CD4-positive, alpha-beta T cell (primary cell): ENCODE measurements at regions not wholly inside any gene's neighbourhood (a gene's known extent, or its start where the extent isn't known, plus 50 kb on each side); places are given as distances from the start of the nearest gene placed in this dataset.

Source experiments
- ATAC-seq: fragments of 200-7000 bp; cut with Tn5 transposase; one replicate; pipeline ENCODE4 v1.10.0; 2022; ENCODE audit warnings: mild to moderate bottlenecking; ENCODE audit not compliant: poor library complexity
- CTCF ChIA-PET: fragments of 350-600 bp; sonication (Branson Sonifier 250); formaldehyde crosslinking; loops from one replicate; lab custom pipeline; 2021; ENCODE audit warnings: antibody characterized with exemption, inconsistent platforms; lab: Charles Lee
- POLR2A ChIA-PET: fragments of 350-600 bp; sonication (Branson Sonifier 250); formaldehyde crosslinking; loops from one replicate; lab custom pipeline; 2021; ENCODE audit warnings: antibody characterized with exemption, inconsistent platforms; lab: Charles Lee
- DNase-seq, 14 experiments: peaks; one replicate each; pipeline ENCODE4 v3.0.0-alpha.2; 2013 to 2020; ENCODE audit warnings: mixed read lengths in 2 of 14
- H3K27ac ChIP-seq, 2 donors: one replicate each; pipeline versions ENCODE4 v1.5.1 to v1.7.0; 2013; ENCODE audit warnings: low read length in 2 of 2, low read depth in 1 of 2, mild to moderate bottlenecking in 1 of 2
- H3K27me3 ChIP-seq, 2 experiments: 1 replicate in 1 of 2; 2 replicates in 1 of 2; pipeline versions ENCODE4 v1.6.1 to v1.7.0; 2013; ENCODE audit warnings: low read length in 2 of 2, control low read depth in 1 of 2, mild to moderate bottlenecking in 1 of 2, moderate library complexity in 1 of 2; ENCODE audit not compliant: insufficient read depth in 2 of 2, control insufficient read depth in 1 of 2
- H3K36me3 ChIP-seq: one replicate; pipeline ENCODE4 v1.6.1; 2013; ENCODE audit warnings: low read length, control low read depth; ENCODE audit not compliant: insufficient read depth
- H3K4me1 ChIP-seq: one replicate; pipeline ENCODE4 v1.6.1; 2013; ENCODE audit warnings: low read length, control low read depth; ENCODE audit not compliant: insufficient read depth
- H3K4me3 ChIP-seq: one replicate; pipeline ENCODE4 v1.5.1; 2013; ENCODE audit warnings: mild to moderate bottlenecking, low read length, moderate library complexity
- H3K9me3 ChIP-seq, 2 experiments: 1 replicate in 1 of 2; 2 replicates in 1 of 2; pipeline versions ENCODE4 v1.6.1 to v1.7.0; 2013; ENCODE audit warnings: low read length in 2 of 2, mild to moderate bottlenecking in 2 of 2, control low read depth in 1 of 2, moderate library complexity in 1 of 2; ENCODE audit not compliant: control insufficient read depth in 1 of 2, insufficient read depth in 1 of 2
- H3K27ac Mint-ChIP-seq: one replicate; pipeline ENCODE4 v1.8.0; 2020; ENCODE audit warnings: mixed read lengths
- H3K27me3 Mint-ChIP-seq: one replicate; pipeline ENCODE4 v1.8.0; 2021; ENCODE audit warnings: mixed read lengths
- H3K36me3 Mint-ChIP-seq: one replicate; pipeline ENCODE4 v1.8.0; 2021; ENCODE audit warnings: low read depth, mixed read lengths
- H3K4me1 Mint-ChIP-seq: one replicate; pipeline ENCODE4 v1.8.0; 2021; ENCODE audit warnings: low read depth, mixed read lengths
- H3K4me3 Mint-ChIP-seq: one replicate; pipeline ENCODE4 v1.8.0; 2020; ENCODE audit warnings: mild to moderate bottlenecking, mixed read lengths
- H3K9me3 Mint-ChIP-seq: one replicate; pipeline ENCODE4 v1.8.0; 2020; ENCODE audit warnings: mixed read lengths
- intact Hi-C, 2 experiments: fragments of 100-400 bp; cut with DNase I in 1 of 2; cut with micrococcal nuclease in 1 of 2; formaldehyde crosslinking; loops; one replicate each; pipeline versions ENCODE4 v1.15.1 to v1.9.0; 2023 to 2025; cut with DNase I, micrococcal nuclease
- TF ChIP-seq, protein P1 (sequence below): fragments of 200-600 bp; IDR thresholded peaks from one replicate; pipeline ENCODE4 v1.8.0; 2022; ENCODE audit warnings: antibody characterized with exemption, mild to moderate bottlenecking

DNA sequence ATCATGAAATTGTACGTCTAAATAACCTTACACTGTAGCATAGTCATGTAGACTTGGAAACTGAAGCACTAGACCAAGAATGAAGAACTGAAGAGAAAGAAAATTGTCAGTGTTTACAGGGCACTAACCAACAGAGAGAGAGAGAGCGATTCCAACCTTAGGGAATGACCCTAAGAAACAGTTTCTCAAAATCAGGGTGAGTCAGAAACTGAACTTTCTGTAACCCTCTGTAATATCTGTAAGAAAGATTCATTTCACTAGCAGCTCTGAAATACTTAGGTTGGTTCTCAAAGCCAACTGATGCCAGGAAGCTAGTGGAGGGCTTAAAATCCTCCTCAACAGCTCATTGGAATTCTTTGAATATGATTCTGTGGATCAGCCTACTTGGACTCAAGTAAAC, 936.9 kb downstream of the EFNB2 start:
- DNase-seq (no peak), ATAC-seq (no peak)
- H3K4me1 ChIP-seq = no peaks in the 10 kb centered on the region
- TF ChIP-seq, protein P1, sequence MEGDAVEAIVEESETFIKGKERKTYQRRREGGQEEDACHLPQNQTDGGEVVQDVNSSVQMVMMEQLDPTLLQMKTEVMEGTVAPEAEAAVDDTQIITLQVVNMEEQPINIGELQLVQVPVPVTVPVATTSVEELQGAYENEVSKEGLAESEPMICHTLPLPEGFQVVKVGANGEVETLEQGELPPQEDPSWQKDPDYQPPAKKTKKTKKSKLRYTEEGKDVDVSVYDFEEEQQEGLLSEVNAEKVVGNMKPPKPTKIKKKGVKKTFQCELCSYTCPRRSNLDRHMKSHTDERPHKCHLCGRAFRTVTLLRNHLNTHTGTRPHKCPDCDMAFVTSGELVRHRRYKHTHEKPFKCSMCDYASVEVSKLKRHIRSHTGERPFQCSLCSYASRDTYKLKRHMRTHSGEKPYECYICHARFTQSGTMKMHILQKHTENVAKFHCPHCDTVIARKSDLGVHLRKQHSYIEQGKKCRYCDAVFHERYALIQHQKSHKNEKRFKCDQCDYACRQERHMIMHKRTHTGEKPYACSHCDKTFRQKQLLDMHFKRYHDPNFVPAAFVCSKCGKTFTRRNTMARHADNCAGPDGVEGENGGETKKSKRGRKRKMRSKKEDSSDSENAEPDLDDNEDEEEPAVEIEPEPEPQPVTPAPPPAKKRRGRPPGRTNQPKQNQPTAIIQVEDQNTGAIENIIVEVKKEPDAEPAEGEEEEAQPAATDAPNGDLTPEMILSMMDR = no peak
- no peaks in the 10 kb centered on the region for H3K27me3 ChIP-seq
- no peak overlapping the region for H3K4me3 Mint-ChIP-seq
- H3K36me3 Mint-ChIP-seq = no peaks in the 10 kb centered on the region
- peaks cover 0 to 4% of the 10 kb centered on the region in 2 experiments for H3K9me3 ChIP-seq
- no peaks in the 10 kb centered on the region for H3K36me3 ChIP-seq
- ChIA-PET POLR2A (no interaction called here), CTCF (no interaction called here)
- H3K27me3 Mint-ChIP-seq = no peaks in the 10 kb centered on the region
- H3K9me3 Mint-ChIP-seq = peaks cover 4% of the 10 kb centered on the region
- H3K27ac ChIP-seq = no peak overlapping the region
- H3K27ac Mint-ChIP-seq = no peak overlapping the region
- intact Hi-C loops = no loop called here
- H3K4me3 ChIP-seq = no peak overlapping the region
- H3K4me1 Mint-ChIP-seq = no peaks in the 10 kb centered on the region

DNA sequence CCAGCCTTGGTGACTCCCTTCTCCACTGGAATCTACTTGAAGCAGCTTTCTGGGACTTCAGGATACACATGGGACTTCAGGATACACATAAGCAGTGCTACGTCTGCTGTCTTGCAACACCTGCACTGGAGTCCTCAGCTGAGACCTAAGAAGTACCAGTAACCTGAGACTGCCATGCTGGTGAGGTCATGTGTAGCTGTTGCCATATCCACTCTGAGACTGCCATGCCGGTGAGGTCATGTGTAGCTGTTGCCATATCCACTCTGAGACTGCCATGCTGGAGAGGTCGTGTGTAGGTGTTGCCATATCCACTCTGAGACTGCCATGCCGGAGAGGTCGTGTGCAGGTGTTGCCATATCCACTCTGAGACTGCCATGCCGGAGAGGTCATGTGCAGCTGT, 937.9 kb downstream of the EFNB2 start:
- TF ChIP-seq, protein P1 = no peak
- intact Hi-C loops = no loop called here
- Mint-ChIP-seq H3K4me3 (no peak overlapping the region), H3K27ac (no peak overlapping the region), H3K27me3 (no peaks in the 10 kb centered on the region), H3K9me3 (peaks cover 4% of the 10 kb centered on the region), H3K4me1 (no peaks in the 10 kb centered on the region), H3K36me3 (no peaks in the 10 kb centered on the region)
- DNase-seq = no peak
- Histone ChIP-seq H3K36me3 (no peaks in the 10 kb centered on the region), H3K9me3 (peaks cover 0 to 4% of the 10 kb centered on the region in 2 experiments), H3K27ac (no peak overlapping the region), H3K4me1 (no peaks in the 10 kb centered on the region), H3K4me3 (no peak overlapping the region), H3K27me3 (no peaks in the 10 kb centered on the region)
- ChIA-PET CTCF (no interaction called here), POLR2A (no interaction called here)
- ATAC-seq = no peak

DNA sequence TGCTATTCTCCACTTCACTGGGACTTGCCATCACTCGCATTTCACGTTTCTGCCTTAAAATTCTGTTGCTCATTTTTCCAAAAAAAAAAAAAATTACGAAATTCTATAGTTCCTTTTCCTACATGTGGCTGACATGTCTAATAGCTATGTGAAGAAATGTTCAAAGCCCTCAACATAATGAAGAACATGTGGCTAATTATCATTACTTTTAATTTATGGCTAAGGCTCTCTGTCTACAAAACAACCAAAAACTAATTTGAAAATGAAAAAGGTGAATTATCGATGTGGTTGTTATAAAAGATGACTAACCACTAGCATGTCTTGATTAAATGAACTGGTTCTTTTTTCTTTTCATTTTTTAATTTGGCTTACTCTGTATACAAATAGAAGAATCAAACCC, 940.0 kb downstream of the EFNB2 start:
- Histone ChIP-seq H3K9me3 (peaks cover 0 to 4% of the 10 kb centered on the region in 2 experiments), H3K4me1 (no peaks in the 10 kb centered on the region), H3K27me3 (no peaks in the 10 kb centered on the region), H3K4me3 (no peak overlapping the region), H3K36me3 (no peaks in the 10 kb centered on the region), H3K27ac (no peak overlapping the region)
- no peak overlapping the region for H3K27ac Mint-ChIP-seq
- intact Hi-C loops = no loop called here
- no peaks in the 10 kb centered on the region for H3K36me3 Mint-ChIP-seq
- H3K9me3 Mint-ChIP-seq = peaks cover 4% of the 10 kb centered on the region
- H3K4me3 Mint-ChIP-seq = no peak overlapping the region
- no peaks in the 10 kb centered on the region for H3K27me3 Mint-ChIP-seq
- CTCF ChIA-PET = no interaction called here
- no peaks in the 10 kb centered on the region for H3K4me1 Mint-ChIP-seq
- no peak for DNase-seq
- POLR2A ChIA-PET = no interaction called here
- ATAC-seq = no peak
- TF ChIP-seq, protein P1 = no peak
